GM12878 (cell line): ENCODE measurements at regions not wholly inside any gene's neighbourhood (a gene's known extent, or its start where the extent isn't known, plus 50 kb on each side); places are given as distances from the start of the nearest gene placed in this dataset.

ENCODE experiments used
- ATAC-seq: fragments of 200-7000 bp; cut with Tn5 transposase; 3 replicates; pipeline ENCODE4 v1.9.1; 2020; ENCODE audit warnings: mild to moderate bottlenecking, moderate library complexity
- BruUV-seq: library from RNA; stranded (reverse); fragments of 400-500 nt; replicated peaks from 2 replicates; lab custom pipeline; 2021; lab: Mats Ljungman, UMichigan
- CTCF ChIA-PET: fragments of 300-600 bp; sonication (Branson Sonifier 250); formaldehyde crosslinking; extraction: SDS; loops from one replicate; lab custom pipeline; 2021; ENCODE audit warnings: inconsistent platforms; lab: Yijun Ruan, JAX
- POLR2A ChIA-PET: fragments of 350-600 bp; formaldehyde crosslinking; extraction: SDS; loops from one replicate; lab custom pipeline; 2021; ENCODE audit warnings: inconsistent platforms; lab: Charles Lee
- RAD21 ChIA-PET: fragments of 300-600 bp; sonication (Branson Sonifier 250); formaldehyde crosslinking; loops from one replicate; lab custom pipeline; 2023; ENCODE audit warnings: antibody characterized with exemption; ENCODE audit not compliant: unreplicated experiment; lab: Charles Lee
- SMC1A ChIA-PET: fragments of 300-600 bp; sonication (Branson Sonifier 250); formaldehyde crosslinking; loops from one replicate; lab custom pipeline; 2023; ENCODE audit not compliant: unreplicated experiment, uncharacterized antibody; lab: Charles Lee
- DNase-seq: peaks from one replicate; pipeline ENCODE4 v3.0.0-alpha.2; 2011; ENCODE audit warnings: low read depth, low spot score
- FAIRE-seq: peaks from 3 replicates; lab custom pipeline; 2011; peaks lifted over from hg19 to GRCh38; lab: Jason Lieb, UNC
- H2AFZ ChIP-seq: 2 replicates; pipeline ENCODE4 v1.6.0; 2011; ENCODE audit warnings: low read depth, low read length, control low read depth; ENCODE audit not compliant: control insufficient read depth
- H3K27ac ChIP-seq: 2 replicates; pipeline ENCODE4 v1.5.1; 2011; ENCODE audit warnings: control low read depth; ENCODE audit not compliant: control insufficient read depth, insufficient read depth
- H3K27me3 ChIP-seq, 2 experiments: replicated peaks in 1 of 2; 2 replicates each; pipeline versions ENCODE4 v1.6.0 to v1.6.1; 2011; ENCODE audit warnings: low read length in 1 of 2; ENCODE audit not compliant: control insufficient read depth in 2 of 2, insufficient read depth in 2 of 2
- H3K36me3 ChIP-seq, 2 experiments: 2 replicates each; pipeline ENCODE4 v1.5.1; 2011; ENCODE audit warnings: low read length in 1 of 2; ENCODE audit not compliant: control insufficient read depth in 2 of 2, insufficient read depth in 2 of 2
- H3K4me1 ChIP-seq: 2 replicates; pipeline ENCODE4 v1.6.1; 2011; ENCODE audit warnings: mild to moderate bottlenecking, low read length, moderate library complexity, mixed read lengths; ENCODE audit not compliant: control insufficient read depth, insufficient read depth
- H3K4me2 ChIP-seq: 2 replicates; pipeline ENCODE4 v1.6.0; 2011; ENCODE audit warnings: control low read depth; ENCODE audit not compliant: control insufficient read depth, insufficient read depth
- H3K4me3 ChIP-seq: fragments of 200-600 bp; sonication (generic); 2 replicates; pipeline ENCODE4 v1.5.1; 2016
- H3K79me2 ChIP-seq: 2 replicates; pipeline ENCODE4 v1.6.0; 2011; ENCODE audit warnings: low read length; ENCODE audit not compliant: control insufficient read depth, insufficient read depth
- H3K9ac ChIP-seq: 2 replicates; pipeline ENCODE4 v1.8.0; 2011; ENCODE audit warnings: low read length, control low read depth, mixed read lengths; ENCODE audit not compliant: control insufficient read depth, insufficient read depth
- H3K9me3 ChIP-seq: replicated peaks from 3 replicates; pipeline ENCODE4 v1.5.1; 2011; ENCODE audit warnings: mild to moderate bottlenecking, low read length; ENCODE audit not compliant: control insufficient read depth, insufficient read depth
- H4K20me1 ChIP-seq: 2 replicates; pipeline ENCODE4 v1.6.0; 2011; ENCODE audit not compliant: control insufficient read depth, insufficient read depth
- ASH2L ChIP-seq: fragments of 300-600, 200-600 bp; sonication (generic); IDR thresholded peaks from 2 replicates; pipeline ENCODE4 v1.6.1; 2017; ENCODE audit warnings: low read depth, mild to moderate bottlenecking, borderline replicate concordance
- CBFB ChIP-seq: IDR thresholded peaks from 2 replicates; pipeline ENCODE4 v1.6.1; 2016; ENCODE audit warnings: antibody characterized with exemption, low read depth
- ELK1 ChIP-seq: IDR thresholded peaks from 2 replicates; pipeline ENCODE4 v1.6.1; 2012; ENCODE audit warnings: low read depth, low read length, improper control_type of control experiment
- ETV6 ChIP-seq, 2 experiments: fragments of 450-650 bp in 1 of 2; IDR thresholded peaks in 1 of 2; conservative IDR thresholded peaks in 1 of 2; 2 replicates each; pipeline ENCODE4 v1.6.1; 2014; ENCODE audit warnings: antibody characterized with exemption in 1 of 2, borderline replicate concordance in 1 of 2, low read depth in 1 of 2, mild to moderate bottlenecking in 1 of 2, moderate library complexity in 1 of 2
- FOXK2 ChIP-seq: fragments of 450-650 bp; IDR thresholded peaks from 2 replicates; pipeline ENCODE4 v1.6.1; 2017; ENCODE audit warnings: mild to moderate bottlenecking, moderate library complexity
- FOXM1 ChIP-seq: IDR thresholded peaks from 2 replicates; pipeline ENCODE4 v1.6.1; 2012; ENCODE audit warnings: low read depth, mild to moderate bottlenecking, inconsistent platforms, low read length, moderate library complexity
- GATAD2B ChIP-seq: fragments of 450-650 bp; conservative IDR thresholded peaks from 2 replicates; pipeline ENCODE4 v1.6.1; 2017; ENCODE audit warnings: low read depth, mild to moderate bottlenecking, moderate library complexity
- HDAC2 ChIP-seq: fragments of 200-600 bp; sonication (generic); IDR thresholded peaks from 2 replicates; pipeline ENCODE4 v1.6.1; 2017
- MXI1 ChIP-seq: fragments of 150-350 bp; IDR thresholded peaks from 2 replicates; pipeline ENCODE4 v1.6.1; 2011; ENCODE audit warnings: low read depth, mild to moderate bottlenecking, inconsistent platforms, low read length, improper control_type of control experiment
- NR2C1 ChIP-seq: fragments of 450-650 bp; IDR thresholded peaks from 2 replicates; pipeline ENCODE4 v1.6.1; 2017; ENCODE audit warnings: antibody characterized with exemption, mild to moderate bottlenecking, moderate library complexity
- SMAD5 ChIP-seq: IDR thresholded peaks from 2 replicates; pipeline ENCODE4 v1.6.1; 2016; ENCODE audit warnings: antibody characterized with exemption, low read depth
- ZBED1 ChIP-seq: IDR thresholded peaks from 2 replicates; pipeline ENCODE4 v1.6.1; 2016; ENCODE audit warnings: borderline replicate concordance
- ZNF24 ChIP-seq: fragments of 450-650 bp; IDR thresholded peaks from 2 replicates; pipeline ENCODE4 v1.6.1; 2017; ENCODE audit warnings: antibody characterized with exemption, mild to moderate bottlenecking
- WGBS: methylation state at CpG from one replicate; pipeline ENCODE4 v1.1.6; 2016; ENCODE audit warnings: low lambda C conversion rate; ENCODE audit not compliant: insufficient replicate concordance, insufficient coverage; ENCODE audit errors: missing lambda C conversion rate; 5-methylcytosine and 5-hydroxymethylcytosine counted together
- in situ Hi-C: fragments of 300-500 bp; cut with MboI; formaldehyde crosslinking; loops from 9 replicates; pipeline ENCODE4 v1.14.3; 2018; ENCODE audit warnings: mixed read lengths
- intact Hi-C: fragments of 100-400 bp; cut with micrococcal nuclease; formaldehyde crosslinking; loops from one replicate; pipeline ENCODE4 v1.14.2; 2022; ENCODE audit not compliant: unreplicated experiment
- TF ChIP-seq, protein P1 (sequence below): IDR thresholded peaks from 2 replicates; pipeline ENCODE4 v1.6.1; 2012; ENCODE audit warnings: mild to moderate bottlenecking, low read depth, low read length

GRCh38 chr14:49105512-49105911 lies 480.7 kb downstream of the RPS29 start:
- in situ Hi-C loops, result no loop called here
- POLR2A ChIA-PET, result no interaction called here
- H3K9me3 ChIP-seq, result no peaks in the 10 kb centered on the region
- no peak overlapping the region for H3K4me3 ChIP-seq
- H2AFZ ChIP-seq, result no peak overlapping the region
- no TSS peak for BruUV-seq
- DNase-seq (no peak), FAIRE-seq (no peak), ATAC-seq (no peak)
- 100% methylated on average over 4 of the region's 4 CpGs for WGBS
- no peaks in the 10 kb centered on the region for H3K36me3 ChIP-seq
- no peaks in the 10 kb centered on the region for H3K27me3 ChIP-seq
- H3K79me2 ChIP-seq, result no peaks in the 10 kb centered on the region
- no peaks in the 10 kb centered on the region for H3K4me1 ChIP-seq
- no peak overlapping the region for H3K9ac ChIP-seq
- SMC1A ChIA-PET, result no interaction called here
- no peak overlapping the region for H3K27ac ChIP-seq
- H3K4me2 ChIP-seq, result no peak overlapping the region
- CTCF ChIA-PET, result no interaction called here
- H4K20me1 ChIP-seq, result no peaks in the 10 kb centered on the region
- TF ChIP-seq ZNF24, result no peak
- RAD21 ChIA-PET, result no interaction called here
- intact Hi-C loops, result no loop called here

GRCh38 chr14:49092345-49092744 lies 493.8 kb downstream of the RPS29 start:
- Histone ChIP-seq H3K27ac (no peak overlapping the region), H3K4me3 (no peak overlapping the region), H3K4me1 (no peaks in the 10 kb centered on the region), H2AFZ (no peak overlapping the region), H3K4me2 (no peak overlapping the region)
- DNase-seq, result no peak
- no TSS peak for BruUV-seq
- RAD21 ChIA-PET, result no interaction called here
- ATAC-seq, result no peak
- in situ Hi-C loops, result no loop called here
- no peak for TF ChIP-seq FOXM1
- TF ChIP-seq HDAC2, result no peak
- no peak for TF ChIP-seq FOXK2
- TF ChIP-seq ELK1, result no peak
- TF ChIP-seq ETV6 (conservative IDR thresholded peaks at IDR 0.05 in 1 of 2, IDR thresholded peaks at IDR 0.05 in 1 of 2; ENCODE audit: borderline replicate concordance in 1 of 2, low read depth in 1 of 2), result no peak
- TF ChIP-seq NR2C1, result no peak
- TF ChIP-seq SMAD5, result no peak
- TF ChIP-seq GATAD2B, result no peak
- TF ChIP-seq ASH2L, result no peak
- TF ChIP-seq CBFB, result no peak
- no peak for TF ChIP-seq ZBED1
- TF ChIP-seq MXI1, result no peak
- TF ChIP-seq, protein P1, sequence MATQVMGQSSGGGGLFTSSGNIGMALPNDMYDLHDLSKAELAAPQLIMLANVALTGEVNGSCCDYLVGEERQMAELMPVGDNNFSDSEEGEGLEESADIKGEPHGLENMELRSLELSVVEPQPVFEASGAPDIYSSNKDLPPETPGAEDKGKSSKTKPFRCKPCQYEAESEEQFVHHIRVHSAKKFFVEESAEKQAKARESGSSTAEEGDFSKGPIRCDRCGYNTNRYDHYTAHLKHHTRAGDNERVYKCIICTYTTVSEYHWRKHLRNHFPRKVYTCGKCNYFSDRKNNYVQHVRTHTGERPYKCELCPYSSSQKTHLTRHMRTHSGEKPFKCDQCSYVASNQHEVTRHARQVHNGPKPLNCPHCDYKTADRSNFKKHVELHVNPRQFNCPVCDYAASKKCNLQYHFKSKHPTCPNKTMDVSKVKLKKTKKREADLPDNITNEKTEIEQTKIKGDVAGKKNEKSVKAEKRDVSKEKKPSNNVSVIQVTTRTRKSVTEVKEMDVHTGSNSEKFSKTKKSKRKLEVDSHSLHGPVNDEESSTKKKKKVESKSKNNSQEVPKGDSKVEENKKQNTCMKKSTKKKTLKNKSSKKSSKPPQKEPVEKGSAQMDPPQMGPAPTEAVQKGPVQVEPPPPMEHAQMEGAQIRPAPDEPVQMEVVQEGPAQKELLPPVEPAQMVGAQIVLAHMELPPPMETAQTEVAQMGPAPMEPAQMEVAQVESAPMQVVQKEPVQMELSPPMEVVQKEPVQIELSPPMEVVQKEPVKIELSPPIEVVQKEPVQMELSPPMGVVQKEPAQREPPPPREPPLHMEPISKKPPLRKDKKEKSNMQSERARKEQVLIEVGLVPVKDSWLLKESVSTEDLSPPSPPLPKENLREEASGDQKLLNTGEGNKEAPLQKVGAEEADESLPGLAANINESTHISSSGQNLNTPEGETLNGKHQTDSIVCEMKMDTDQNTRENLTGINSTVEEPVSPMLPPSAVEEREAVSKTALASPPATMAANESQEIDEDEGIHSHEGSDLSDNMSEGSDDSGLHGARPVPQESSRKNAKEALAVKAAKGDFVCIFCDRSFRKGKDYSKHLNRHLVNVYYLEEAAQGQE, result no peak
- TF ChIP-seq, all 136 proteins: peak for 0
- ChIA-PET CTCF (no interaction called here), SMC1A (no interaction called here), POLR2A (no interaction called here)
- Histone ChIP-seq H4K20me1 (no peaks in the 10 kb centered on the region), H3K27me3 (no peaks in the 10 kb centered on the region), H3K79me2 (no peaks in the 10 kb centered on the region), H3K36me3 (no peaks in the 10 kb centered on the region), H3K9ac (no peak overlapping the region), H3K9me3 (no peaks in the 10 kb centered on the region)
- WGBS, result 21% methylated on average over 1 of the region's 1 CpG
- intact Hi-C loops, result no loop called here
- no peak for FAIRE-seq
